ENCODE measurements at regions not wholly inside any gene's neighbourhood (a gene's known extent, or its start where the extent isn't known, plus 50 kb on each side); places are given as distances from the start of the nearest gene placed in this dataset.

GRCh38 chr11:38176686-38177322 lies 1578.8 kb upstream of the RAG2 start:
- Histone ChIP-seq H3K36me3 (ENCODE audit: control insufficient read depth, insufficient read depth, low read length) (no peaks in the 10 kb centered on the region), H3K27me3 (ENCODE audit: control insufficient read depth, insufficient read depth, low read length, poor library complexity, severe bottlenecking) (no peaks in the 10 kb centered on the region), H3K4me1 (ENCODE audit: control insufficient read depth, insufficient read depth, low read length) (no peaks in the 10 kb centered on the region), H3K9me3 (ENCODE audit: control insufficient read depth, low read length) (no peaks in the 10 kb centered on the region), H3K27ac (ENCODE audit: insufficient read depth, low read depth, low read length, poor library complexity, severe bottlenecking) (no peak overlapping the region), H3K4me3 (ENCODE audit: insufficient read depth, low read depth, low read length) (no peak overlapping the region)
- WGBS, 2 experiments = 94 to 96% methylated on average over 12 of the region's 12 CpGs

GRCh38 chr11:38173676-38174075 lies 1575.6 kb upstream of the RAG2 start:
- no peak overlapping the region for H3K27ac ChIP-seq (ENCODE audit: insufficient read depth, low read depth, low read length, poor library complexity, severe bottlenecking)
- 94 to 96% methylated on average over 8 of the region's 8 CpGs for WGBS, 2 experiments
- no peaks in the 10 kb centered on the region for H3K27me3 ChIP-seq (ENCODE audit: control insufficient read depth, insufficient read depth, low read length, poor library complexity, severe bottlenecking)

GRCh38 chr11:38169286-38169685 lies 1571.2 kb upstream of the RAG2 start:
- Histone ChIP-seq H3K27me3 (ENCODE audit: control insufficient read depth, insufficient read depth, low read length, poor library complexity, severe bottlenecking) (no peaks in the 10 kb centered on the region), H3K9me3 (ENCODE audit: control insufficient read depth, low read length) (no peaks in the 10 kb centered on the region), H3K27ac (ENCODE audit: insufficient read depth, low read depth, low read length, poor library complexity, severe bottlenecking) (no peak overlapping the region), H3K4me1 (ENCODE audit: control insufficient read depth, insufficient read depth, low read length) (no peaks in the 10 kb centered on the region), H3K36me3 (ENCODE audit: control insufficient read depth, insufficient read depth, low read length) (no peaks in the 10 kb centered on the region), H3K4me3 (ENCODE audit: insufficient read depth, low read depth, low read length) (no peak overlapping the region)
- whole genome bisulfite sequencing, 2 experiments = 100% methylated on average over 1 of the region's 1 CpG

More at GRCh38 chr11:38173676-38174075, 1575.6 kb upstream of the RAG2 start:
- H3K36me3 ChIP-seq (ENCODE audit: control insufficient read depth, insufficient read depth, low read length) = no peaks in the 10 kb centered on the region
- no peaks in the 10 kb centered on the region for H3K4me1 ChIP-seq (ENCODE audit: control insufficient read depth, insufficient read depth, low read length)
- no peaks in the 10 kb centered on the region for H3K9me3 ChIP-seq (ENCODE audit: control insufficient read depth, low read length)
- H3K4me3 ChIP-seq (ENCODE audit: insufficient read depth, low read depth, low read length) = no peak overlapping the region

DNA sequence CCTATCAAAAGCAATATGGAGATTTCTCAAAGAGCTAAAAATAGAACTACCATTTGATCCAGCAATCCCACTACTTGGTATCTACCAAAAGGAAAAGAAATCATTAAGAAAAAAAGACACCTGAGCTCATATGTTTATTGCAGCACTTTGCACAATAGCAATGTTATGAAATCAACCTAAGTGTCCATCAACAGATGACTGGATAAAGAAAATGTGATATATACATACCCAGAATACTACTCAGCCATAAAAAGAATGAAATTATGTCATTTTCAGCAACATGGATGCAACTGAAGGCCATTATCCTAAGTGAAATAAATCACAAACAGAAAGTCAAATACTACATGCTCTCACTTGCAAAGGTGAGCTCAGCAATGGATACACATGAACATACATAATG lies 1565.5 kb upstream of the RAG2 start:
- H3K4me1 ChIP-seq (ENCODE audit: control insufficient read depth, insufficient read depth, low read length) = no peaks in the 10 kb centered on the region
- H3K9me3 ChIP-seq (ENCODE audit: control insufficient read depth, low read length) = no peaks in the 10 kb centered on the region
- no peak overlapping the region for H3K27ac ChIP-seq (ENCODE audit: insufficient read depth, low read depth, low read length, poor library complexity, severe bottlenecking)
- H3K27me3 ChIP-seq (ENCODE audit: control insufficient read depth, insufficient read depth, low read length, poor library complexity, severe bottlenecking) = no peaks in the 10 kb centered on the region
- H3K36me3 ChIP-seq (ENCODE audit: control insufficient read depth, insufficient read depth, low read length) = no peaks in the 10 kb centered on the region
- no peak overlapping the region for H3K4me3 ChIP-seq (ENCODE audit: insufficient read depth, low read depth, low read length)

GRCh38 chr11:38160433-38160832 lies 1562.4 kb upstream of the RAG2 start:
- Histone ChIP-seq H3K27me3 (ENCODE audit: control insufficient read depth, insufficient read depth, low read length, poor library complexity, severe bottlenecking) (no peaks in the 10 kb centered on the region), H3K4me3 (ENCODE audit: insufficient read depth, low read depth, low read length) (no peak overlapping the region), H3K4me1 (ENCODE audit: control insufficient read depth, insufficient read depth, low read length) (no peaks in the 10 kb centered on the region), H3K27ac (ENCODE audit: insufficient read depth, low read depth, low read length, poor library complexity, severe bottlenecking) (no peak overlapping the region), H3K9me3 (ENCODE audit: control insufficient read depth, low read length) (no peaks in the 10 kb centered on the region), H3K36me3 (ENCODE audit: control insufficient read depth, insufficient read depth, low read length) (no peaks in the 10 kb centered on the region)

GRCh38 chr11:38159038-38159437 lies 1561.0 kb upstream of the RAG2 start:
- 97 to 100% methylated on average over 1 to 2 of the region's 2 CpGs for WGBS, 2 experiments
- Histone ChIP-seq H3K4me3 (ENCODE audit: insufficient read depth, low read depth, low read length) (no peak overlapping the region), H3K27ac (ENCODE audit: insufficient read depth, low read depth, low read length, poor library complexity, severe bottlenecking) (no peak overlapping the region), H3K27me3 (ENCODE audit: control insufficient read depth, insufficient read depth, low read length, poor library complexity, severe bottlenecking) (no peaks in the 10 kb centered on the region), H3K36me3 (ENCODE audit: control insufficient read depth, insufficient read depth, low read length) (no peaks in the 10 kb centered on the region), H3K9me3 (ENCODE audit: control insufficient read depth, low read length) (no peaks in the 10 kb centered on the region), H3K4me1 (ENCODE audit: control insufficient read depth, insufficient read depth, low read length) (no peaks in the 10 kb centered on the region)

GRCh38 chr11:38156495-38157146 lies 1558.6 kb upstream of the RAG2 start:
- Histone ChIP-seq H3K9me3 (ENCODE audit: control insufficient read depth, low read length) (no peaks in the 10 kb centered on the region), H3K27me3 (ENCODE audit: control insufficient read depth, insufficient read depth, low read length, poor library complexity, severe bottlenecking) (no peaks in the 10 kb centered on the region), H3K4me3 (ENCODE audit: insufficient read depth, low read depth, low read length) (no peak overlapping the region), H3K27ac (ENCODE audit: insufficient read depth, low read depth, low read length, poor library complexity, severe bottlenecking) (no peak overlapping the region), H3K4me1 (ENCODE audit: control insufficient read depth, insufficient read depth, low read length) (no peaks in the 10 kb centered on the region), H3K36me3 (ENCODE audit: control insufficient read depth, insufficient read depth, low read length) (no peaks in the 10 kb centered on the region)
- 89 to 95% methylated on average over 5 of the region's 5 CpGs for WGBS, 2 experiments

DNA sequence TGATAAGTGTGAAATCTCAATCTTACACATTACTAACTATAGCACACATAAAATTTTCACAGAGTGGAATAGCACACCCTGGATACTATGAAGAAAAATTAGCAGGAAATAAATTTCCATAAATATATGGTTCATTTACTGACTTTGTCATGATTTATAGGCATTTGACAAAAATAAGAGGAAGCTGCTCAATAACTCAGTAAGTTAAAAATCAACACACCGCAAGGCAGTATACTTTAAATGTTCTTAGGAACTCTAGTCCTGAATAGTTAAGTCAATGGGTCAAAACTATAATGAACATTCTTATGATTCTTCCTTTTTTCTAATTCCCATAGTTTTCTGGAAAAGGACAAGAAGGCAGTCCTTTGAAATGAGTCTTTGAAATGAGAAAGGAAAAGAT lies 1557.8 kb upstream of the RAG2 start:
- no peaks in the 10 kb centered on the region for H3K36me3 ChIP-seq (ENCODE audit: control insufficient read depth, insufficient read depth, low read length)
- no peaks in the 10 kb centered on the region for H3K9me3 ChIP-seq (ENCODE audit: control insufficient read depth, low read length)
- 86% methylated on average over 1 of the region's 1 CpG; no CpG with 5 or more reads in 1 of the 2 experiments for WGBS, 2 experiments
- H3K27me3 ChIP-seq (ENCODE audit: control insufficient read depth, insufficient read depth, low read length, poor library complexity, severe bottlenecking) = no peaks in the 10 kb centered on the region
- no peaks in the 10 kb centered on the region for H3K4me1 ChIP-seq (ENCODE audit: control insufficient read depth, insufficient read depth, low read length)
- no peak overlapping the region for H3K27ac ChIP-seq (ENCODE audit: insufficient read depth, low read depth, low read length, poor library complexity, severe bottlenecking)
- H3K4me3 ChIP-seq (ENCODE audit: insufficient read depth, low read depth, low read length) = no peak overlapping the region

DNA sequence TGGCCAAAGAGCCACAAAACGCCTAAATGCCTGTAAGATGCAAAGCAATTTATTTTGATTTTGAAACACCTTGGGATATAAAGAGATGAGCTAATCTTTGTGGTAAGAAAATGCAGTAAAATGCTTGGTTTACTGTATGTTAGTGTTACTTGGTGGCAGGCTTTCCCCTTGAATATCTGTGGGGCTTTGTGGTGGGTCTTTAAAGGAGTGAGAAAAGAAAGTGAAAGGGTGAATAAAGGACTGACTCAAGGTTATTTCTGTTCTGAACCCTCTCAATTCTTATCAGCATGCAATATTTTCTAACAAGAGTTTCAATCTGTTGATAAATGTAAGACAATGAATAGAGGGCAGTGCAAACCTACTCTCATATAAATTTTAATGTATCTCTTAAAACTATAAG lies 1555.9 kb upstream of the RAG2 start:
- 89 to 90% methylated on average over 1 of the region's 1 CpG for WGBS, 2 experiments
- Histone ChIP-seq H3K27me3 (ENCODE audit: control insufficient read depth, insufficient read depth, low read length, poor library complexity, severe bottlenecking) (no peaks in the 10 kb centered on the region), H3K9me3 (ENCODE audit: control insufficient read depth, low read length) (no peaks in the 10 kb centered on the region), H3K36me3 (ENCODE audit: control insufficient read depth, insufficient read depth, low read length) (no peaks in the 10 kb centered on the region), H3K4me1 (ENCODE audit: control insufficient read depth, insufficient read depth, low read length) (no peaks in the 10 kb centered on the region), H3K4me3 (ENCODE audit: insufficient read depth, low read depth, low read length) (no peak overlapping the region), H3K27ac (ENCODE audit: insufficient read depth, low read depth, low read length, poor library complexity, severe bottlenecking) (no peak overlapping the region)

DNA sequence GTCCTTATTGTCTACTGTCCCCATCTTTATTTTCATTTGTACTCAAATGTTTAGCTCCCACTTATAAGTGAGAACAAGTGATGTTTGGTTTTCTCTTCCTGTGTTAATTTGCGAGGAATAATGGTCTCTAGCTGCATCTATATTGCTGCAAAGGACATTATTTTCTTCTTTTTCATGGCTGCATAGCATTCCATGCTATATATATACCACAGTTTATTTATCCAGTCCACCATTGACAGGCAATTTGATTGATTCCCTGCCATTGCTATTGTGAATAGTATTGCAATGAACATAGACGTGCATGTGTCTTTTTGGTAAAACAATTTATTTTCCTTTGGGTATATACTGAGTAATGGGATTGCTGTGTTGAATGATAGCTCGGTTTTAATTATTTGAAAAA lies 1545.8 kb upstream of the RAG2 start:
- Histone ChIP-seq H3K9me3 (ENCODE audit: control insufficient read depth, low read length) (no peaks in the 10 kb centered on the region), H3K4me1 (ENCODE audit: control insufficient read depth, insufficient read depth, low read length) (no peaks in the 10 kb centered on the region), H3K36me3 (ENCODE audit: control insufficient read depth, insufficient read depth, low read length) (no peaks in the 10 kb centered on the region), H3K27me3 (ENCODE audit: control insufficient read depth, insufficient read depth, low read length, poor library complexity, severe bottlenecking) (no peaks in the 10 kb centered on the region), H3K27ac (ENCODE audit: insufficient read depth, low read depth, low read length, poor library complexity, severe bottlenecking) (no peak overlapping the region), H3K4me3 (ENCODE audit: insufficient read depth, low read depth, low read length) (no peak overlapping the region)
- WGBS, 2 experiments = 88 to 91% methylated on average over 2 to 3 of the region's 3 CpGs
